ENCODE measurements at regions not wholly inside any gene's neighbourhood (a gene's known extent, or its start where the extent isn't known, plus 50 kb on each side); places are given as distances from the start of the nearest gene placed in this dataset.
A peak's percentile ranks its signal among the peaks of the same experiment; 100 is the strongest.

GRCh38 chr2:128753321-128753720 lies 434.7 kb upstream of the HS6ST1 start:
- Histone ChIP-seq H3K27ac (ENCODE audit: low read depth in 1 of 2, low read length in 2 of 2) (no peak overlapping the region), H3K9ac (ENCODE audit: low read depth in 1 of 2, low read length in 2 of 2) (no peak overlapping the region), H3K4me1 (ENCODE audit: control insufficient read depth in 4 of 4, insufficient read depth in 4 of 4, low read length in 3 of 4) (peaks cover 0 to 4% (median 0%) of the 10 kb centered on the region in 4 donors), H3K27me3 (ENCODE audit: control insufficient read depth in 4 of 4, insufficient read depth in 4 of 4, low read length in 3 of 4) (no peaks in the 10 kb centered on the region), H3K36me3 (ENCODE audit: control insufficient read depth in 4 of 4, insufficient read depth in 3 of 4, low read depth in 1 of 4, low read length in 3 of 4) (no peaks in the 10 kb centered on the region), H3K9me3 (ENCODE audit: control insufficient read depth in 4 of 4, low read length in 3 of 4) (no peaks in the 10 kb centered on the region), H3K4me3 (ENCODE audit: low read depth in 1 of 3, low read length in 3 of 3) (no peak overlapping the region)
- no peak for DNase-seq (ENCODE audit: low spot score)
- 68% methylated on average over 7 of the region's 7 CpGs for WGBS
- TF ChIP-seq TAF1 (conservative IDR thresholded peaks at IDR 0.05) (no peak), FOXA2 (IDR thresholded peaks at IDR 0.05) (no peak), YY1 (IDR thresholded peaks at IDR 0.05) (no peak), NR2F2 (IDR thresholded peaks at IDR 0.05) (no peak), RXRA (IDR thresholded peaks at IDR 0.05) (no peak), MAX (IDR thresholded peaks at IDR 0.05) (no peak), GABPA (IDR thresholded peaks at IDR 0.05 in 1 of 2, conservative IDR thresholded peaks at IDR 0.05 in 1 of 2) (no peak), SP1 (IDR thresholded peaks at IDR 0.05) (no peak), EGR1 (IDR thresholded peaks at IDR 0.05; ENCODE audit: low read depth in 2 of 2) (no peak)

GRCh38 chr2:128753800-128754199 lies 435.1 kb upstream of the HS6ST1 start:
- Histone ChIP-seq H3K27me3 (ENCODE audit: control insufficient read depth in 4 of 4, insufficient read depth in 4 of 4, low read length in 3 of 4) (no peaks in the 10 kb centered on the region), H3K9me3 (ENCODE audit: control insufficient read depth in 4 of 4, low read length in 3 of 4) (no peaks in the 10 kb centered on the region), H3K27ac (ENCODE audit: low read depth in 1 of 2, low read length in 2 of 2) (no peak overlapping the region), H3K4me1 (ENCODE audit: control insufficient read depth in 4 of 4, insufficient read depth in 4 of 4, low read length in 3 of 4) (peaks cover 0 to 4% (median 0%) of the 10 kb centered on the region in 4 donors), H3K9ac (ENCODE audit: low read depth in 1 of 2, low read length in 2 of 2) (no peak overlapping the region), H3K4me3 (ENCODE audit: low read depth in 1 of 3, low read length in 3 of 3) (no peak overlapping the region), H3K36me3 (ENCODE audit: control insufficient read depth in 4 of 4, insufficient read depth in 3 of 4, low read depth in 1 of 4, low read length in 3 of 4) (no peaks in the 10 kb centered on the region)
- TF ChIP-seq ZBTB33 (IDR thresholded peaks at IDR 0.05) (no peak), YY1 (IDR thresholded peaks at IDR 0.05) (no peak), RXRA (IDR thresholded peaks at IDR 0.05) (no peak), HNF4G (IDR thresholded peaks at IDR 0.05) (no peak), FOXA2 (IDR thresholded peaks at IDR 0.05) (no peak), JUND (IDR thresholded peaks at IDR 0.05) (no peak), HNF4A (conservative IDR thresholded peaks at IDR 0.05) (no peak), EGR1 (IDR thresholded peaks at IDR 0.05; ENCODE audit: low read depth in 2 of 2) (no peak), MAX (IDR thresholded peaks at IDR 0.05) (no peak), FOXA1 (IDR thresholded peaks at IDR 0.05) (no peak), RAD21 (IDR thresholded peaks at IDR 0.05) (no peak), SP1 (IDR thresholded peaks at IDR 0.05) (no peak)
- 71% methylated on average over 6 of the region's 6 CpGs for WGBS
- no peak for DNase-seq (ENCODE audit: low spot score)

- DNase-seq (ENCODE audit: low spot score): no peak
- H3K9ac ChIP-seq (ENCODE audit: low read depth in 1 of 2, low read length in 2 of 2): no peak overlapping the region
- H3K36me3 ChIP-seq (ENCODE audit: control insufficient read depth in 4 of 4, insufficient read depth in 3 of 4, low read depth in 1 of 4, low read length in 3 of 4): no peaks in the 10 kb centered on the region
- no peaks in the 10 kb centered on the region for H3K27me3 ChIP-seq (ENCODE audit: control insufficient read depth in 4 of 4, insufficient read depth in 4 of 4, low read length in 3 of 4)
- WGBS: 58% methylated on average over 6 of the region's 6 CpGs
- H3K4me3 ChIP-seq (ENCODE audit: low read depth in 1 of 3, low read length in 3 of 3): no peak overlapping the region
- H3K27ac ChIP-seq (ENCODE audit: low read depth in 1 of 2, low read length in 2 of 2): no peak overlapping the region
- H3K4me1 ChIP-seq (ENCODE audit: control insufficient read depth in 4 of 4, insufficient read depth in 4 of 4, low read length in 3 of 4): peaks cover 0 to 4% (median 0%) of the 10 kb centered on the region in 4 donors
- TF ChIP-seq RXRA (IDR thresholded peaks at IDR 0.05): no peak
- TF ChIP-seq SP1 (IDR thresholded peaks at IDR 0.05): no peak
- peak; percentile 18 for TF ChIP-seq MAX (IDR thresholded peaks at IDR 0.05)
- no peaks in the 10 kb centered on the region for H3K9me3 ChIP-seq (ENCODE audit: control insufficient read depth in 4 of 4, low read length in 3 of 4)
Observed at GRCh38 chr2:128754246-128754724, 435.6 kb upstream of the HS6ST1 start.

Measured in liver (tissue), 7 donors.